Natural killer cell (primary cell): ENCODE measurements at regions not wholly inside any gene's neighbourhood (a gene's known extent, or its start where the extent isn't known, plus 50 kb on each side); places are given as distances from the start of the nearest gene placed in this dataset.

Source experiments
- ATAC-seq, 3 donors: fragments of 150-1000 bp in 2 of 3; fragments of 200-7000 bp in 1 of 3; cut with Tn5 transposase; 1 replicate in 1 of 3; 2 replicates in 2 of 3; pipeline ENCODE4 v1.10.0; 2021; ENCODE audit warnings: mild to moderate bottlenecking in 2 of 3, moderate library complexity in 2 of 3
- DNase-seq, 2 donors: peaks; one replicate each; pipeline versions ENCODE4 v3.0.0 to v3.0.0-alpha.2; 2013 to 2021; ENCODE audit warnings: mixed read lengths in 1 of 2
- H3K27ac ChIP-seq: one replicate; pipeline ENCODE4 v1.5.1; 2013; ENCODE audit warnings: mild to moderate bottlenecking, low read length
- H3K27me3 ChIP-seq: one replicate; pipeline ENCODE4 v1.6.1; 2013; ENCODE audit warnings: low read length; ENCODE audit not compliant: control insufficient read depth, insufficient read depth
- H3K36me3 ChIP-seq: one replicate; pipeline ENCODE4 v1.6.1; 2013; ENCODE audit warnings: low read length; ENCODE audit not compliant: control insufficient read depth, insufficient read depth
- H3K4me1 ChIP-seq: one replicate; pipeline ENCODE4 v1.6.1; 2013; ENCODE audit warnings: low read length; ENCODE audit not compliant: control insufficient read depth, insufficient read depth
- H3K4me3 ChIP-seq: one replicate; pipeline ENCODE4 v1.5.1; 2013; ENCODE audit warnings: low read length
- H3K9me3 ChIP-seq: one replicate; pipeline ENCODE4 v1.6.1; 2013; ENCODE audit warnings: low read length; ENCODE audit not compliant: control insufficient read depth, insufficient read depth
- H3K27ac Mint-ChIP-seq, 2 donors: one replicate each; pipeline ENCODE4 v1.8.0; 2022; ENCODE audit warnings: mild to moderate bottlenecking in 2 of 2, mixed read lengths in 2 of 2, moderate library complexity in 1 of 2
- H3K27me3 Mint-ChIP-seq, 2 donors: one replicate each; pipeline ENCODE4 v1.8.0; 2022; ENCODE audit warnings: low read depth in 2 of 2, mixed read lengths in 2 of 2
- H3K36me3 Mint-ChIP-seq: one replicate; pipeline ENCODE4 v1.8.0; 2022; ENCODE audit warnings: mixed read lengths
- H3K4me1 Mint-ChIP-seq, 2 donors: one replicate each; pipeline ENCODE4 v1.8.0; 2022; ENCODE audit warnings: mixed read lengths in 2 of 2
- H3K4me3 Mint-ChIP-seq: one replicate; pipeline ENCODE4 v1.8.0; 2022; ENCODE audit warnings: mild to moderate bottlenecking, moderate library complexity, mixed read lengths
- H3K9me3 Mint-ChIP-seq, 2 donors: one replicate each; pipeline ENCODE4 v1.8.0; 2022; ENCODE audit warnings: mixed read lengths in 2 of 2
- WGBS: methylation state at CpG from one replicate; pipeline ENCODE4 v1.1.7; 2013; ENCODE audit warnings: missing lambda C conversion rate; ENCODE audit not compliant: insufficient coverage; 5-methylcytosine and 5-hydroxymethylcytosine counted together
- intact Hi-C: fragments of 100-400 bp; cut with micrococcal nuclease; formaldehyde crosslinking; loops from one replicate; pipeline ENCODE4 v1.14.2; 2022
- TF ChIP-seq, protein P1 (sequence below): fragments of 200-600 bp; IDR thresholded peaks from one replicate; pipeline ENCODE4 v1.8.0; 2022; ENCODE audit warnings: antibody characterized with exemption

- TF ChIP-seq, protein P1, sequence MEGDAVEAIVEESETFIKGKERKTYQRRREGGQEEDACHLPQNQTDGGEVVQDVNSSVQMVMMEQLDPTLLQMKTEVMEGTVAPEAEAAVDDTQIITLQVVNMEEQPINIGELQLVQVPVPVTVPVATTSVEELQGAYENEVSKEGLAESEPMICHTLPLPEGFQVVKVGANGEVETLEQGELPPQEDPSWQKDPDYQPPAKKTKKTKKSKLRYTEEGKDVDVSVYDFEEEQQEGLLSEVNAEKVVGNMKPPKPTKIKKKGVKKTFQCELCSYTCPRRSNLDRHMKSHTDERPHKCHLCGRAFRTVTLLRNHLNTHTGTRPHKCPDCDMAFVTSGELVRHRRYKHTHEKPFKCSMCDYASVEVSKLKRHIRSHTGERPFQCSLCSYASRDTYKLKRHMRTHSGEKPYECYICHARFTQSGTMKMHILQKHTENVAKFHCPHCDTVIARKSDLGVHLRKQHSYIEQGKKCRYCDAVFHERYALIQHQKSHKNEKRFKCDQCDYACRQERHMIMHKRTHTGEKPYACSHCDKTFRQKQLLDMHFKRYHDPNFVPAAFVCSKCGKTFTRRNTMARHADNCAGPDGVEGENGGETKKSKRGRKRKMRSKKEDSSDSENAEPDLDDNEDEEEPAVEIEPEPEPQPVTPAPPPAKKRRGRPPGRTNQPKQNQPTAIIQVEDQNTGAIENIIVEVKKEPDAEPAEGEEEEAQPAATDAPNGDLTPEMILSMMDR = no peak
- no peaks in the 10 kb centered on the region for H3K27me3 ChIP-seq
- H3K36me3 Mint-ChIP-seq = no peaks in the 10 kb centered on the region
- ATAC-seq (no peak), DNase-seq (no peak)
- no peak overlapping the region for H3K4me3 ChIP-seq
- H3K9me3 Mint-ChIP-seq = no peaks in the 10 kb centered on the region
- intact Hi-C loops = no loop called here
- peaks cover 27% of the 10 kb centered on the region for H3K4me1 ChIP-seq
- H3K9me3 ChIP-seq = peaks cover 2% of the 10 kb centered on the region
- H3K27me3 Mint-ChIP-seq = peaks cover 0 to 5% of the 10 kb centered on the region in 2 donors
- no peaks in the 10 kb centered on the region for H3K36me3 ChIP-seq
- 78% methylated on average over 14 of the region's 14 CpGs for WGBS
- H3K27ac ChIP-seq = no peak overlapping the region
- H3K27ac Mint-ChIP-seq = no peak overlapping the region
- no peak overlapping the region for H3K4me3 Mint-ChIP-seq
- peaks cover 20 to 35% of the 10 kb centered on the region in 2 donors for H3K4me1 Mint-ChIP-seq
Measured at GRCh38 chr17:17400566-17401184, 76.1 kb upstream of the MED9 start.

DNA sequence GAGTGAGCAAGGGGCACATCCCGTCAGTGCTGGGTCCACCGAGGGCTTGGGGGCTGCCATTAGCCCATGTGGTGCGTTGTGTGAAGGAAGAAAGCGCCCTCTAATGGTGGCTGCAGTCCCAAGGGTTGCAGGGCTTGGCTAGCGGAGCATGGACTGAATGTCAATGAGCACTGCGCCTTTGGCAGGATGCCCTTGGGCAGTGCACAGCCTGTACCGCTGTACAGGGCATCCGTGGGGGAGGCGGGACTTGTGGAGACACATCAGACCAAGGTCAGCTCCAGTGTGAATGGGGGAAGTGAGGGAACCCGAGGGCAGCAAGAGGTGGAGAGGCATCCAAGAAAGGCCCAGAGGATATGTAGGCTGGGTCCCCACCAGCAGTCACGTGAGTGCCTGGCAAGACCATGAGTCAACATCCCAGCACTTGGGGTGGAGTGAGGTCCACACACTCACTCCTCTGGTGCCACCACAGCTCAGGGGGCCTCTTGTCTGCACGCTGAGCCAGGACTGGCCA, 75.5 kb upstream of the MED9 start:
- intact Hi-C loops = no loop called here
- TF ChIP-seq, protein P1 = no peak
- H3K36me3 Mint-ChIP-seq = no peaks in the 10 kb centered on the region
- no peaks in the 10 kb centered on the region for H3K9me3 Mint-ChIP-seq
- H3K27ac Mint-ChIP-seq = no peak overlapping the region
- peaks cover 20 to 35% of the 10 kb centered on the region in 2 donors for H3K4me1 Mint-ChIP-seq
- ATAC-seq (no peak), DNase-seq (no peak)
- Histone ChIP-seq H3K4me3 (no peak overlapping the region), H3K27me3 (no peaks in the 10 kb centered on the region), H3K9me3 (peaks cover 1% of the 10 kb centered on the region), H3K4me1 (peaks cover 27% of the 10 kb centered on the region), H3K27ac (no peak overlapping the region), H3K36me3 (no peaks in the 10 kb centered on the region)
- peaks cover 0 to 5% of the 10 kb centered on the region in 2 donors for H3K27me3 Mint-ChIP-seq
- H3K4me3 Mint-ChIP-seq = no peak overlapping the region
- 81% methylated on average over 12 of the region's 12 CpGs for WGBS

- TF ChIP-seq, protein P1 = no peak
- no peaks in the 10 kb centered on the region for H3K9me3 Mint-ChIP-seq
- Histone ChIP-seq H3K4me1 (peaks cover 27% of the 10 kb centered on the region), H3K9me3 (no peaks in the 10 kb centered on the region), H3K4me3 (no peak overlapping the region), H3K36me3 (no peaks in the 10 kb centered on the region), H3K27me3 (no peaks in the 10 kb centered on the region), H3K27ac (no peak overlapping the region)
- ATAC-seq = no peak
- H3K27me3 Mint-ChIP-seq = peaks cover 0 to 5% of the 10 kb centered on the region in 2 donors
- H3K4me3 Mint-ChIP-seq = peak overlapping the region; percentile 57
- peaks cover 20 to 30% of the 10 kb centered on the region in 2 donors for H3K4me1 Mint-ChIP-seq
- 79% methylated on average over 6 of the region's 6 CpGs for WGBS
- no peaks in the 10 kb centered on the region for H3K36me3 Mint-ChIP-seq
- intact Hi-C loops = no loop called here
- no peak overlapping the region for H3K27ac Mint-ChIP-seq
- no peak for DNase-seq
Measured at GRCh38 chr17:17402558-17402957, 74.2 kb upstream of the MED9 start.

GRCh38 chr17:17403065-17403464, 73.7 kb upstream of the MED9 start:
- H3K4me3 ChIP-seq = no peak overlapping the region
- Mint-ChIP-seq H3K4me3 (peak overlapping the region; percentile 57), H3K27me3 (peaks cover 0 to 5% of the 10 kb centered on the region in 2 donors), H3K4me1 (peaks cover 23 to 33% of the 10 kb centered on the region in 2 donors), H3K9me3 (no peaks in the 10 kb centered on the region), H3K27ac (peak overlapping the region in 1 of 2 donors; percentile 33), H3K36me3 (no peaks in the 10 kb centered on the region)
- H3K4me1 ChIP-seq = peaks cover 27% of the 10 kb centered on the region
- ATAC-seq (no peak), DNase-seq (no peak)
- intact Hi-C loops = no loop called here
- H3K9me3 ChIP-seq = no peaks in the 10 kb centered on the region
- TF ChIP-seq, protein P1 = no peak
- 66% methylated on average over 6 of the region's 6 CpGs for WGBS
- H3K36me3 ChIP-seq = no peaks in the 10 kb centered on the region
- no peak overlapping the region for H3K27ac ChIP-seq
- H3K27me3 ChIP-seq = no peaks in the 10 kb centered on the region
